GM06990 (cell line): ENCODE measurements at regions not wholly inside any gene's neighbourhood (a gene's known extent, or its start where the extent isn't known, plus 50 kb on each side); places are given as distances from the start of the nearest gene placed in this dataset.

Source experiments
- DNase-seq: peaks from one replicate; pipeline ENCODE4 v3.0.0-alpha.2; 2011; ENCODE audit not compliant: insufficient read length; ENCODE audit errors: extremely low read depth
- H3K27me3 ChIP-seq: replicated peaks from 2 replicates; pipeline ENCODE4 v1.6.0; 2011; ENCODE audit warnings: low read length; ENCODE audit not compliant: control insufficient read depth, insufficient read depth
- H3K36me3 ChIP-seq: 2 replicates; pipeline ENCODE4 v1.5.1; 2011; ENCODE audit warnings: low read length; ENCODE audit not compliant: control insufficient read depth, insufficient read depth
- H3K4me3 ChIP-seq: replicated peaks from 2 replicates; pipeline ENCODE4 v1.5.1; 2011; ENCODE audit warnings: low read depth, mild to moderate bottlenecking, control low read depth, low read length
- CTCF ChIP-seq: IDR thresholded peaks from 2 replicates; pipeline ENCODE4 v1.5.1; 2011; ENCODE audit warnings: low read length, control low read depth, mild to moderate bottlenecking, inconsistent platforms; ENCODE audit not compliant: insufficient read depth, poor library complexity, severe bottlenecking

- H3K27me3 ChIP-seq, result no peaks in the 10 kb centered on the region; the same call in 1 of the 2 replicates
- no peak for TF ChIP-seq CTCF
- H3K4me3 ChIP-seq, result no peak overlapping the region
- DNase-seq, result no peak
- H3K36me3 ChIP-seq, result no peaks in the 10 kb centered on the region
Observed at GRCh38 chr1:209156991-209157390, 426.5 kb upstream of the CAMK1G start.

DNA sequence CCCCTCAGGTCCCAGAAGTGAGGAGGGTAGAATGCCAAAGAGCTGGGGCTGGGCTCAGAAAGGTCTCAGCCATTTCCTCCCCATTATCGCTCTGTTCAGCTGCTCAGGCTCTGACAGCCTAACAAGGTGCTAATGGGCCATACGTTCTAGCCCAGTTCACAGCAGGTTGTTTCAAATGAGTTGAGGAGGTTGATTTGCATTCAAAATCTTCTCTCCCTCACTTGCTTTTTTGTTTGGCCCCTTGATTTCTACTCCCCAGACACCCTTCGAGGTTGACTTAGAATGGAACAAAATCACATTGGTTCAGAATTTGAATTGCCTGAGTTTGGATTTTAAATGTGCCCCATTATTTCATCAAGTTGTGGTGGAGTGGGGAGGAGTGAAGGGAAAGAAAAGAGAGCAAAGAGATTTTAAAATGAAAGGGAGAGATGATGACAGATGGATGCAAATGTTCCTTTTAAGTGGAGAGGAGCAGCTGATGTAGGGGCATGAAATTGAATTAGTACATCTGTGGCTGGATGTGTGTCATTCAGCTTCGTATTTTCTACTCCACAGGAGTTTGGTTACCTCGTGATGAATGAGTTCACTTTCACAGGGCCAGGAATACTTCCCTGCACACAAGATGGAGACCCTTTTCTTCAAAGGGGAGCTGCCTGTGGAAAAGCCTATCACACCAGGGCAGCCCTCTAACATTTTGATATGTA is 425.8 kb upstream of the CAMK1G start:
- no peak for TF ChIP-seq CTCF
- DNase-seq, result no peak
- Histone ChIP-seq H3K4me3 (no peak overlapping the region), H3K27me3 (no peaks in the 10 kb centered on the region; the same call in 1 of the 2 replicates), H3K36me3 (no peaks in the 10 kb centered on the region)

DNA sequence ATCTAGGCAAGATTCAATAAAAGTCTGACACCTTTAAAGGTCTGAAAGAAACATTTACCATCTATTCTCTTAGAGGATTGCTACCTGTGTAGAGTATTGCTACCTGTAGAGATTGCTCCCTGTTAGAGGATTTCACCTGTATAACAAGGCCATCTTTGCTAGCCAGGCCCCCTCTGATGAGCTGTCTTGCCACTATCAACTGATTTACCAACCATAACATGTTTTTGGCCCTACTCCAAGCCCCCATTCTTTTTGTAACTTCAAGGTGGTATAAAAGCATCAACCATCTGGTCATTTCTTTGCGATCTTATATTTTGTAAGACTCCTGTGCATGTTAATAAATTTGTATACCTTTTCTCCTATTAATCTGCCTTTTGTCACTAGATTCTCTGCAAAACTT is 424.7 kb upstream of the CAMK1G start:
- no peak for TF ChIP-seq CTCF
- Histone ChIP-seq H3K36me3 (no peaks in the 10 kb centered on the region), H3K4me3 (no peak overlapping the region), H3K27me3 (no peaks in the 10 kb centered on the region; the same call in 1 of the 2 replicates)
- no peak for DNase-seq

- Histone ChIP-seq H3K27me3 (no peaks in the 10 kb centered on the region; the same call in 1 of the 2 replicates), H3K4me3 (no peak overlapping the region), H3K36me3 (no peaks in the 10 kb centered on the region)
- no peak for TF ChIP-seq CTCF
- DNase-seq, result no peak
Observed at GRCh38 chr1:209160230-209160629, 423.3 kb upstream of the CAMK1G start.

- Histone ChIP-seq H3K36me3 (no peaks in the 10 kb centered on the region), H3K4me3 (no peak overlapping the region), H3K27me3 (no peaks in the 10 kb centered on the region)
- no peak for TF ChIP-seq CTCF
- no peak for DNase-seq
Observed at GRCh38 chr1:209162651-209163050, 420.9 kb upstream of the CAMK1G start.

- TF ChIP-seq CTCF, result no peak
- DNase-seq, result no peak
Observed at GRCh38 chr1:209168204-209168603, 415.3 kb upstream of the CAMK1G start.

More at GRCh38 chr1:209168204-209168603, 415.3 kb upstream of the CAMK1G start:
- no peak overlapping the region for H3K4me3 ChIP-seq
- no peaks in the 10 kb centered on the region for H3K27me3 ChIP-seq
- no peaks in the 10 kb centered on the region for H3K36me3 ChIP-seq
